HG03045 (cell line): ENCODE measurements at regions not wholly inside any gene's neighbourhood (a gene's known extent, or its start where the extent isn't known, plus 50 kb on each side); places are given as distances from the start of the nearest gene placed in this dataset.
A peak's percentile ranks its signal among the peaks of the same experiment; 100 is the strongest.

ENCODE experiments used
- ATAC-seq: cut with Tn5 transposase; IDR thresholded peaks from one replicate; pipeline ENCODE4 v1.9.1; 2021; ENCODE audit warnings: mild to moderate bottlenecking, moderate library complexity; ENCODE audit not compliant: unreplicated experiment

GRCh38 chr4:146998157-146998556 lies 52.5 kb upstream of the TTC29 start:
- ATAC-seq, result no peak

GRCh38 chr4:147003956-147004809 lies 58.5 kb upstream of the TTC29 start:
- ATAC-seq, result no peak

- no peak for ATAC-seq
Measured at GRCh38 chr4:147006229-147006628, 60.6 kb upstream of the TTC29 start.

GRCh38 chr4:147009875-147010274 lies 64.2 kb upstream of the TTC29 start:
- ATAC-seq, result no peak

GRCh38 chr4:147011411-147011810 lies 65.7 kb upstream of the TTC29 start:
- no peak for ATAC-seq

GRCh38 chr4:147012059-147012707 lies 66.5 kb upstream of the TTC29 start:
- no peak for ATAC-seq

- no peak for ATAC-seq
Measured at GRCh38 chr4:147014946-147015345, 69.3 kb upstream of the TTC29 start.

- no peak for ATAC-seq
Measured at GRCh38 chr4:147015491-147015890, 69.8 kb upstream of the TTC29 start.

- no peak for ATAC-seq
Measured at GRCh38 chr4:147017081-147017480, 71.4 kb upstream of the TTC29 start.

- peak; percentile 65 for ATAC-seq
Measured at GRCh38 chr4:147019091-147019490, 73.4 kb upstream of the TTC29 start.

GRCh38 chr4:147020456-147020855 lies 74.8 kb upstream of the TTC29 start:
- ATAC-seq, result no peak

GRCh38 chr4:147025042-147025441 lies 79.4 kb upstream of the TTC29 start:
- no peak for ATAC-seq

GRCh38 chr4:147029296-147029695 lies 83.6 kb upstream of the TTC29 start:
- ATAC-seq, result no peak

GRCh38 chr4:147034372-147034771 lies 88.7 kb upstream of the TTC29 start:
- ATAC-seq, result no peak

GRCh38 chr4:147037069-147037468 lies 91.4 kb upstream of the TTC29 start:
- ATAC-seq, result no peak

- no peak for ATAC-seq
Measured at GRCh38 chr4:147039976-147040575, 94.4 kb upstream of the TTC29 start.

- ATAC-seq, result no peak
Measured at GRCh38 chr4:147040874-147041273, 95.2 kb upstream of the TTC29 start.

- no peak for ATAC-seq
Measured at GRCh38 chr4:147041376-147041775, 95.7 kb upstream of the TTC29 start.

- no peak for ATAC-seq
Measured at GRCh38 chr4:147042046-147042445, 96.4 kb upstream of the TTC29 start.

- ATAC-seq, result no peak
Measured at GRCh38 chr4:147044241-147044640, 98.6 kb upstream of the TTC29 start.

- ATAC-seq, result no peak
Measured at GRCh38 chr4:147049946-147050345, 104.3 kb upstream of the TTC29 start.

GRCh38 chr4:147050356-147050765 lies 104.7 kb upstream of the TTC29 start:
- ATAC-seq, result no peak
